Neuronal stem cell (in vitro differentiated cells): ENCODE measurements at regions not wholly inside any gene's neighbourhood (a gene's known extent, or its start where the extent isn't known, plus 50 kb on each side); places are given as distances from the start of the nearest gene placed in this dataset.

ENCODE experiments used
- DNase-seq: peaks from one replicate; pipeline ENCODE4 v3.0.0-alpha.2; 2013; ENCODE audit warnings: low spot score
- H2AFZ ChIP-seq: one replicate; pipeline ENCODE4 v1.6.1; 2013; ENCODE audit warnings: mild to moderate bottlenecking, low read length, inconsistent platforms
- H2AK5ac ChIP-seq: 2 replicates; pipeline ENCODE4 v1.6.1; 2013; ENCODE audit warnings: low read depth, mild to moderate bottlenecking, inconsistent platforms, low read length, moderate library complexity, mixed read lengths
- H2BK120ac ChIP-seq: 2 replicates; pipeline ENCODE4 v1.6.1; 2013; ENCODE audit warnings: low read depth, mild to moderate bottlenecking, inconsistent platforms, low read length, moderate library complexity, mixed read lengths
- H2BK12ac ChIP-seq: one replicate; pipeline ENCODE4 v1.6.1; 2013; ENCODE audit warnings: low read length, inconsistent platforms
- H2BK15ac ChIP-seq: 2 replicates; pipeline ENCODE4 v1.6.1; 2013; ENCODE audit warnings: mild to moderate bottlenecking, low read length, inconsistent platforms, mixed read lengths
- H2BK5ac ChIP-seq: one replicate; pipeline ENCODE4 v1.6.1; 2013; ENCODE audit warnings: inconsistent platforms, mild to moderate bottlenecking, low read length, moderate library complexity
- H3K14ac ChIP-seq: one replicate; pipeline ENCODE4 v1.6.1; 2013; ENCODE audit warnings: low read length, inconsistent platforms
- H3K18ac ChIP-seq: 2 replicates; pipeline ENCODE4 v1.6.1; 2013; ENCODE audit warnings: low read length, inconsistent platforms
- H3K23ac ChIP-seq: 2 replicates; pipeline ENCODE4 v1.6.1; 2013; ENCODE audit warnings: low read depth, mild to moderate bottlenecking, mixed read lengths, low read length, inconsistent platforms; ENCODE audit not compliant: poor library complexity
- H3K27ac ChIP-seq: replicated peaks from 3 replicates; pipeline ENCODE4 v1.5.1; 2013; ENCODE audit warnings: low read length, inconsistent platforms
- H3K27me3 ChIP-seq, 3 experiments: 2 replicates each; pipeline ENCODE4 v1.6.1; 2013; ENCODE audit warnings: low read length in 3 of 3, mild to moderate bottlenecking in 2 of 3, inconsistent platforms in 1 of 3, low read depth in 1 of 3, mixed read lengths in 1 of 3, moderate library complexity in 1 of 3; ENCODE audit not compliant: control insufficient read depth in 3 of 3, insufficient read depth in 3 of 3
- H3K36me3 ChIP-seq, 2 donors: replicated peaks in 1 of 2; 2 replicates each; pipeline ENCODE4 v1.6.1; 2013; ENCODE audit warnings: low read length in 2 of 2; ENCODE audit not compliant: control insufficient read depth in 2 of 2, insufficient read depth in 2 of 2
- H3K4ac ChIP-seq: 2 replicates; pipeline ENCODE4 v1.6.1; 2013; ENCODE audit warnings: inconsistent platforms, mild to moderate bottlenecking, low read length, moderate library complexity
- H3K4me1 ChIP-seq, 2 donors: 1 replicate in 1 of 2; 2 replicates in 1 of 2; pipeline ENCODE4 v1.6.1; 2013; ENCODE audit warnings: low read length in 2 of 2, low read depth in 1 of 2; ENCODE audit not compliant: control insufficient read depth in 2 of 2, insufficient read depth in 1 of 2
- H3K4me2 ChIP-seq: one replicate; pipeline ENCODE4 v1.6.1; 2013; ENCODE audit warnings: mild to moderate bottlenecking, low read length, inconsistent platforms; ENCODE audit not compliant: insufficient read depth, poor library complexity, severe bottlenecking
- H3K4me3 ChIP-seq, 2 donors: 2 replicates each; pipeline ENCODE4 v1.5.1; 2013; ENCODE audit warnings: low read length in 2 of 2, mild to moderate bottlenecking in 2 of 2, inconsistent platforms in 1 of 2, moderate library complexity in 1 of 2
- H3K79me1 ChIP-seq: one replicate; pipeline ENCODE4 v1.6.1; 2013; ENCODE audit warnings: low read depth, mild to moderate bottlenecking, inconsistent platforms, low read length, moderate library complexity
- H3K9ac ChIP-seq: one replicate; pipeline ENCODE4 v1.6.1; 2013; ENCODE audit warnings: mild to moderate bottlenecking, low read depth, low read length, inconsistent platforms; ENCODE audit not compliant: poor library complexity
- H3K9me3 ChIP-seq, 2 donors: replicated peaks in 1 of 2; 2 replicates each; pipeline versions ENCODE3 to v1.6.1; 2013; ENCODE audit warnings: low read length in 2 of 2, mild to moderate bottlenecking in 2 of 2, inconsistent platforms in 1 of 2, low read depth in 1 of 2, mixed read lengths in 1 of 2, moderate library complexity in 1 of 2; ENCODE audit not compliant: control insufficient read depth in 2 of 2, insufficient read depth in 1 of 2
- H4K8ac ChIP-seq: one replicate; pipeline ENCODE4 v1.6.1; 2013; ENCODE audit warnings: low read depth, mild to moderate bottlenecking, inconsistent platforms, low read length, moderate library complexity
- H4K91ac ChIP-seq: one replicate; pipeline ENCODE4 v1.6.1; 2013; ENCODE audit warnings: low read length, low read depth, mild to moderate bottlenecking, inconsistent platforms; ENCODE audit not compliant: poor library complexity
- WGBS, 2 donors: extraction: QIAGEN DNeasy Blood & Tissue Kit; methylation state at CpG; one replicate each; pipeline ENCODE4 v1.1.7; 2013; ENCODE audit warnings: missing lambda C conversion rate in 2 of 2, mixed read lengths in 1 of 2; ENCODE audit not compliant: insufficient read length in 2 of 2, insufficient replicate concordance in 1 of 2; ENCODE audit errors: extremely low coverage in 2 of 2; 5-methylcytosine and 5-hydroxymethylcytosine counted together

DNA sequence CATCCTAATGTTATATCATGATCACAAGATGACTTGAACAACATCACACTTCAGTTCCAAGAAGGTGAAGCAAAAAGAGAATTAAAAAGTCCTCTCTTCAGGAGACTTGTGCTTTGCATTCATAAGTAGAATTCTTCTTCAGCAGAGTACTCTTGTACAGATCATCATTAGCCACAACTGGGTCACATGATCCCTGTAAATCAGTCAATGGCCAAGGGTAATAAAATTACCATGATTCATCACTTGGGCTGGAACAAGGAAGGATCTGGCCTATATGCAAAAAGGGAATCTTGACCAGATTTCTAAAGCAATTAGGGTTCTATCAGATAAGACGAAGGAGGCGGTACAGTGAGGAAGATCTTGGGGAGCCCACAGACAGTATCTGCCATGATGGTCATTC is 458.0 kb upstream of the DEPDC1 start:
- no peaks in the 10 kb centered on the region for H3K36me3 ChIP-seq

DNA sequence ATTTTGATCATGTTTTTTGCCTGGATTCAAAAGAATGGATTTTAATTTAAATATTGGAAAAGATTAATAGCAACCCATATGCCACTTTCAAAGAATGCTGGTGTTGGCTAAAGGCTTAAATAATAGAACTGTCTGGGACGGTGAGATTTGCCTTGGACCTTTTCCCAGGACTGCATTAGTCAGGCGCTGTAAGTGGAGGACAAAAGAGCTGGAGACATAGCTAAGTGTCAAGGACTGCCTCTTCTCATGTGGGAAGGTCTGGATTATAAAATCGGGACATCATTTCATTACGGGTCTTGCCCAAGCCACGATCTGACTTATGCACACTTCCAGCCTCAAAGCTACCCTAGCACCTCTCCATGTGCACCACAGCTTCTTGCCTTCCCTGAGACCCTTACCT is 458.5 kb upstream of the DEPDC1 start:
- H3K27ac ChIP-seq = no peak overlapping the region
- whole genome bisulfite sequencing, 2 donors = no CpG with 5 or more reads among the region's 5 CpGs

More for the DNA sequence above, 458.0 kb upstream of the DEPDC1 start:
- H3K18ac ChIP-seq = no peak overlapping the region
- H2AK5ac ChIP-seq = no peak overlapping the region
- H2AFZ ChIP-seq = no peak overlapping the region
- no CpG with 5 or more reads among the region's 2 CpGs for WGBS, 2 donors
- no peak overlapping the region for H4K8ac ChIP-seq
- no peak overlapping the region for H2BK120ac ChIP-seq
- no peak overlapping the region for H3K9ac ChIP-seq
- no peak overlapping the region for H2BK12ac ChIP-seq
- H3K27me3 ChIP-seq = no peaks in the 10 kb centered on the region
- no peak overlapping the region for H3K4me2 ChIP-seq
- no peak overlapping the region for H3K23ac ChIP-seq
- no peak for DNase-seq
- no peak overlapping the region for H2BK5ac ChIP-seq
- H3K9me3 ChIP-seq = no peaks in the 10 kb centered on the region
- H3K4me1 ChIP-seq = peaks cover 1 to 3% of the 10 kb centered on the region in 2 donors
- H3K4ac ChIP-seq = no peak overlapping the region
- no peak overlapping the region for H2BK15ac ChIP-seq
- H3K79me1 ChIP-seq = no peaks in the 10 kb centered on the region
- H3K27ac ChIP-seq = no peak overlapping the region
- H3K4me3 ChIP-seq = no peak overlapping the region
- no peak overlapping the region for H4K91ac ChIP-seq
- no peak overlapping the region for H3K14ac ChIP-seq

DNA sequence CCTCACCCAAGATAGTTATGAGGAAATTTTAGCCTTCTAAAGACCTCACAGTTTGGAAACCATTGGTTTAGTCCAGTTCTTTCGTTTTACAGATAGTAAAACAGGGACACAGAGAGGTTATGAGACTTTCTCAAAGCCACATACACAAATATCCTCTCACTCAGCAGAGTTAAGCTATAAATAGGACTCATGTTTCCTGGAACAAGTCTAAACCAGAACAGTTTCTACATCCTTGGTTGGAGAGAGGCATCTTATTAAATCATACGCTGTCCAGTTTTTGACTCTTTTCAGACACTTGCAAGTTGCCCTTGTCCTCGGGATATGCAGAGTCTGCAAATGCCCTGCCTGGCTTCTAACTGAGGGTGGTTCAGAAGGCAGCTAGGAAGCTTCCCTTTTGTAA is 462.1 kb upstream of the DEPDC1 start:
- Histone ChIP-seq H2AFZ (no peak overlapping the region), H3K4me3 (no peak overlapping the region), H4K91ac (no peak overlapping the region), H3K4me1 (peaks cover 2 to 5% of the 10 kb centered on the region in 2 donors), H2BK5ac (no peak overlapping the region), H3K4ac (no peak overlapping the region), H2AK5ac (no peak overlapping the region), H3K27ac (no peak overlapping the region), H3K36me3 (no peaks in the 10 kb centered on the region), H3K27me3 (no peaks in the 10 kb centered on the region), H3K9me3 (no peaks in the 10 kb centered on the region), H3K79me1 (no peaks in the 10 kb centered on the region), H3K9ac (no peak overlapping the region), H3K18ac (no peak overlapping the region), H3K4me2 (no peak overlapping the region), H2BK15ac (no peak overlapping the region), H3K23ac (no peak overlapping the region), H2BK120ac (no peak overlapping the region), H2BK12ac (no peak overlapping the region), H3K14ac (no peak overlapping the region), H4K8ac (no peak overlapping the region)
- no CpG with 5 or more reads among the region's 3 CpGs for WGBS, 2 donors
- no peak for DNase-seq

More for the DNA sequence above, 458.5 kb upstream of the DEPDC1 start:
- H2BK12ac ChIP-seq = no peak overlapping the region
- H3K23ac ChIP-seq = no peak overlapping the region
- H3K27me3 ChIP-seq = no peaks in the 10 kb centered on the region
- H3K36me3 ChIP-seq = no peaks in the 10 kb centered on the region
- no peak overlapping the region for H3K14ac ChIP-seq
- no peak overlapping the region for H3K4me3 ChIP-seq
- H3K79me1 ChIP-seq = no peaks in the 10 kb centered on the region
- H3K4me2 ChIP-seq = no peak overlapping the region
- no peak overlapping the region for H2BK15ac ChIP-seq
- H2BK5ac ChIP-seq = no peak overlapping the region
- no peak overlapping the region for H4K91ac ChIP-seq
- H2BK120ac ChIP-seq = no peak overlapping the region
- H3K18ac ChIP-seq = no peak overlapping the region
- peaks cover 0 to 1% of the 10 kb centered on the region in 2 donors for H3K4me1 ChIP-seq
- no peak overlapping the region for H2AK5ac ChIP-seq
- no peaks in the 10 kb centered on the region for H3K9me3 ChIP-seq
- no peak for DNase-seq
- no peak overlapping the region for H3K4ac ChIP-seq
- no peak overlapping the region for H3K9ac ChIP-seq
- no peak overlapping the region for H2AFZ ChIP-seq
- no peak overlapping the region for H4K8ac ChIP-seq

DNA sequence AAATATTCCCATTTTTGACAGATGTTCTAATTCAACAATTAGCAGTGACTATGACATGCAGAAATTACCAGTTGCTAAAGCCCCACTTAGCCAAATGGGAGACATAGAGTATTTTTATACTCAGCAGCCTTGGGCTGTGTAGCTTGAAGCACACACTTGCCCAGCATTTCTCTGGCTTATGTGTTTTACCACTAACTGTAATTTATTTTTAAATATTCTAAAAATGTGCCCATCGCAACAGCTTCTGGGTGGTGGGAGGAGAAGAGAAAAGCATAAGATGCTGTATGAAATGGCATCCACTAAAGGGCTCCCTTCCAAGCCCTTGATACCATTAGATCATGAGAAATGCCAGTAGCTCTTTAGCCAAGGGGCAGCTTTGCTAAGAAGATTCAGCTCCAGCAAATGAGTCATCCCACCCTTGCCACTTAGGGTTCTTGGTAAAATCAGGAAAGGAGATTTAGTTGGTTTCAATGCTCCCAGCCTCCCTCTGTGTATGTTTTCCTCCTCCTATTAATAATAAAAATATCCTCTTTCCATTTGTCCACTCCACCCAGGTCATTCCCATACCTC is 462.7 kb upstream of the DEPDC1 start:
- H2AFZ ChIP-seq = no peak overlapping the region
- no peak overlapping the region for H4K8ac ChIP-seq
- H4K91ac ChIP-seq = no peak overlapping the region
- no peaks in the 10 kb centered on the region for H3K9me3 ChIP-seq
- H3K9ac ChIP-seq = no peak overlapping the region
- no peak overlapping the region for H2BK12ac ChIP-seq
- no peak overlapping the region for H2BK5ac ChIP-seq
- no peaks in the 10 kb centered on the region for H3K27me3 ChIP-seq
- H2BK15ac ChIP-seq = no peak overlapping the region
- H2AK5ac ChIP-seq = no peak overlapping the region
- H3K4ac ChIP-seq = no peak overlapping the region
- no peaks in the 10 kb centered on the region for H3K36me3 ChIP-seq
- H3K4me2 ChIP-seq = no peak overlapping the region
- H3K4me3 ChIP-seq = no peak overlapping the region
- no peak overlapping the region for H2BK120ac ChIP-seq
- H3K14ac ChIP-seq = no peak overlapping the region
- H3K18ac ChIP-seq = no peak overlapping the region
- no CpG with 5 or more reads among the region's 1 CpG for WGBS, 2 donors
- H3K27ac ChIP-seq = no peak overlapping the region
- no peak for DNase-seq
- peaks cover 2 to 5% of the 10 kb centered on the region in 2 donors for H3K4me1 ChIP-seq
- no peak overlapping the region for H3K23ac ChIP-seq
- no peaks in the 10 kb centered on the region for H3K79me1 ChIP-seq
